ENCODE measurements at regions not wholly inside any gene's neighbourhood (a gene's known extent, or its start where the extent isn't known, plus 50 kb on each side); places are given as distances from the start of the nearest gene placed in this dataset.

GRCh38 chr13:76795701-76796695, 90.2 kb downstream of the KCTD12 start:
- no peak for DNase-seq (ENCODE audit: low spot score)

DNA sequence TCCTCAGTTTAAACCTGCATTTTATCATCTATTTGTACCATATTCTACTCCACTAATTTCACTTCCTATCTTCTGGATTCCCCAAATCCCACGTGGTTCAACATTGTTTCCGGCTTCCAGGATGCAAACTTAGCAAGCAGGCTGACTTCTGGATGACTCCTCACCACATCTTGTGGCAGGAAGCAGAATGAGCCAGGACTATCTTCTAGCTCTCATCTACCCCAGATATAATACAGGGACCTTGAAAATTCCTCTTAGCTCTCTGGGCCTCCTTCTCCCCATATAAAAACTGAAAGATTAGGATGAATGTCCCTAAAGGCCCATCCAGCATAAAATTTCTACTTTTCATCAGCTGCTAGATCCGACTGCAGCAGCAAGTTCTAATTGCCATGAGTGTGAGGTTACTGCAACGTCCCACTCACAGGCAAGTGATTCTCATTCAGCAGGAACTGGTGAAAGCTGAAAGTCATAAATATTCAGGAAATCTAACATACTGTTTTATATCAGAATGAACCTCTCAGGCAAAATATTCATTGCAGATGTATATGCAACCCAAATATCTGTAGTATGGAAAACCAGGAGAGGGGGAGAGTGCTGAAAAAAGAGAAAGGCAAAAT, 93.4 kb downstream of the KCTD12 start:
- DNase-seq (ENCODE audit: low spot score) = no peak

DNA sequence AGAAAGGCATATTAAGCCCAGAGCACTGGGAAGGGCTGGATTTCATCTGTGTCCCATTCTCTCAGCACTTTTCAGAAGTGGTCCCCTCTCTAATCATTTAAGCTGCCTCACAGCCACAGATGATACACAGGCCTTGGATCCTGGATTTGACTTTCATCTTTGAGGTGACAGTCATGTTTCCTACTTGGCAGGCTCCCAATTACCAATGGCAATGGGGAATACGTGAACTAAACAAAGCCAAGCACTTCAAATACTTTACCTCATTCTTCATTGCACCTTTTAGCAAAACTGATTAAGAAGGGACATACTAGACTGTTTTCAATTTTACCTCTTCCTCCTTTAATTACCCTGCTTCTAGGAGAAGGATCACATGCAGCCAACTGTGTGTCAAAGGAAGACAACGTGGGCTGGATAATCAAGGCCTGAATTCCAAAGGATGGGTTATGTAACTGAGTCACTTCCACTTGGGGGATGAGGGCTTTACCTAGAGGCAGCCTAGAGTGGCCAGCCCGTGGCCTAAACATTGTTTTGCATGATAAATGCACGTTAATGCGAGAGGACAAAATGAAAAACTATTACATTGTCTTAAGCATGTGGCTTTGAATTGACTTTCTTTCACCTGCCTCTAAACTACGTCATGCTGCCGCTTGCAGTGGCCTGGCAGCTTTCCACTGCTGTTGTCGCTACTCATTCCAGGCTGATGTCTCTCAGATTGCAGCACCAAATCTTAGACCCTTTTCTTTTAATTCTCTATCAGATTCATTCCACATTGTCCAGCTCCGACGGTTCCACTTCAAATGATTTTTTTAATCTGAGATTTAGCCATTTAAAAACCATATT, 95.0 kb downstream of the KCTD12 start:
- no peak for DNase-seq (ENCODE audit: low spot score)

DNA sequence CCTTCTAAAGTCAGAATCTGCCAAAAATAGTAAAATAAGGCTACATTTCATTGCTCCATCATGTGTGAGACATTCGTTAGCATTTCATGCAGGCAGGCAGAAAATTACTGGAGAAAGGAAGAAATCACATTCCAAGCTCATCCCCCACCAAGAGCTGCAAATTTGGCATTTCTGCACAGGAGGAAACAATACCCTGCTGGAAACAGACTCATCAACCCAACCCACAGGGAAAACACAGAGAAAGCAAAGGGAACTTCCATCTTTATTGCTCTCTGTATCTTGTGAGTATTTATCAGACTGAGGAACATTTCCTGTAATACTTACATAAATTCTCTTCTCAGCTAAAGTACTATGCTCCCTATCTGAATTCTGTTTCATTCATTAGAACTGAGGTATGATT, 95.7 kb downstream of the KCTD12 start:
- no peak for DNase-seq (ENCODE audit: low spot score)

DNA sequence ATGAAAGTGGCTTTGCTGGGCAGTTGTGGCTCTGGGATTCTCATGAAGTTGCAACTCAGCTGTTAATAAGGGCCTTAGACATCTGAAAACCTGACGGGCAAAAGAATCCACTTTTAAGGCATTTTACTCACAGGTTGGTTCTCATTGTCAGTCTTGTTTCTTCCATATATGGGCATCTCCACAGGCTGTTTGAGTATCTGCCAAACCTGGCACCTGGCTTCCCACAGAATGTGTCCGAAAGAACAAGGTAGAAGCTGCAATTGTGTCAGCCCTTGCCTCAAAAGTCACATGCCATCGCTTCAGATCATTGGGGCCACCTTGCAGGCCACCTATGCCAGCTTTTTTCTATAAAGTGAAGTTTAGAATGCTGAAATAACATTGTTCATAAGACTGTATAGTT, 102.4 kb downstream of the KCTD12 start:
- no peak for DNase-seq (ENCODE audit: low spot score)

GRCh38 chr13:76778853-76779252, 107.4 kb downstream of the KCTD12 start:
- DNase-seq (ENCODE audit: low spot score) = no peak

DNA sequence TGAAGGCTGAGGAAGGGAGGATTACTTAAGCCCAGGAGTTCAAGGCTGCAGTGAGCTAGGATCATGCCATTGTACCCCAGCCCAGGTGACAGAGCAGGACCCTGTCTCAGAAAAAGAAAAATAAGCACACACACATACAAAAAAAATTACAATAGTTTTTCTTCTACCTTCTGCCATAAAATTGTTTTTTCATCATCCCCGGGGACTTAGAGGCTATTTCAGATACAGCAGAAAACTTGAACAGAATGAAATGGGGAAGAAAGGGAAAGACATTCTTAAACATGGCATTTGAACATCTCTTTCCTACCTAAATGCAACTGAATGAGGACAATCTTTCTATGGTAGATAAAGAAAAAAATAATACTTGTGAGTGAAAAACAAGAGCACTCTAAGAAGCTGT, 109.1 kb downstream of the KCTD12 start:
- DNase-seq (ENCODE audit: low spot score) = no peak

DNA sequence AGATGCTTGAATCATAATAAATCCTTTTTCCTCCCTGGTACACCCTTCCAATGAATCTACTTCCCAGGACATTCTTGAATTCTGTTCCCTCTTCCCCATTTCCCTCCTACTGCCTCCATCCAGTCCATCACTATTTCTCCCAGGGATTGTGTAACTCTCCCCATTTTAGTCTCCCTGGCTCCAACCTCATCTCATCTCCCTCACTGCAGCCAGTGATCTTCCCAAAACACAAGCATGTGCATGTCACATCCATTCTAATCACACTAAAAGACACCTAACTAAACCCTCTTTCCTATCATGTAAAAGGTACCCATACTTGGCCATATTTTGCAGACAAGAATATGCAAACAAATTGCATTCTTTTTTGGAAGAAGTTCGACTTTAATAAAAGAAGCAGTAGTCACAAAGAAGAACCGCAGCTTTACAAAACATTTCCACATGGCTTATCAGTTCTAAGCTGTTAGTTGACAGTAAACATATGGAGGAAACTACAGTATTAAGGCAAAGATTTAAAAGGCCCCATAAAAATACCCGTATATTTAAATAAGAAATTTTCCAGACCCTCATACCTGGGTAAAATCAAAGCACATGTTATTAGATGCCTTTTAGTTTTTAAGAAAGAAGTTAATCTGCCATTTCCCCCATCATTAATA, 111.0 kb downstream of the KCTD12 start:
- no peak for DNase-seq (ENCODE audit: low spot score)

GRCh38 chr13:76773448-76774094, 112.6 kb downstream of the KCTD12 start:
- no peak for DNase-seq (ENCODE audit: low spot score)

GRCh38 chr13:76772241-76772640, 114.0 kb downstream of the KCTD12 start:
- DNase-seq (ENCODE audit: low spot score) = no peak

DNA sequence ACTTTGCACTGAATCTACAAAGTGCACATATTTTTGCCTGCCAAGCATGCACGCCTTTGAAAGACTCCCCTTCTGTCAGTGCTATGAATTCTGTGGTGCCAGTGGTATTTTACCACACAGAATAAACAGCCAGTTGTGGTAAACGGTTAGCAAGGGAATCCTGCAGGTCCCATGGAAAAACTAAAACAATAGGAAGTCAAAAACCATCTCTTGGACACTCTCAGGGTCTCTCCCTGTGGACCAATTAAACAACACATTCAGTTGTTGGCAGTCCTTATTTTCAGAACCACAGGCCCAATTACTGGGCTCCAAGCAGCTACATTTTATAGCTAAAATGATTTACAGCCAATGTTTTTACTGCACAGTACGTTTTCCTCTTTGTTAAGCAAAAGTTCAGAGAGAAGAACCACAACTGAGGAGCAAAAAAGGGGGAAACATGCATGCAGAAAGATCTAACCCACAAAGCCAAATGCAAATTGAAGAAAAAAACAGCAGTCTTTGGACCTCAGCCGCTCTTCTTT, 116.9 kb downstream of the KCTD12 start:
- no peak for DNase-seq (ENCODE audit: low spot score)

GRCh38 chr13:76768384-76768783, 117.8 kb downstream of the KCTD12 start:
- no peak for DNase-seq (ENCODE audit: low spot score)

DNA sequence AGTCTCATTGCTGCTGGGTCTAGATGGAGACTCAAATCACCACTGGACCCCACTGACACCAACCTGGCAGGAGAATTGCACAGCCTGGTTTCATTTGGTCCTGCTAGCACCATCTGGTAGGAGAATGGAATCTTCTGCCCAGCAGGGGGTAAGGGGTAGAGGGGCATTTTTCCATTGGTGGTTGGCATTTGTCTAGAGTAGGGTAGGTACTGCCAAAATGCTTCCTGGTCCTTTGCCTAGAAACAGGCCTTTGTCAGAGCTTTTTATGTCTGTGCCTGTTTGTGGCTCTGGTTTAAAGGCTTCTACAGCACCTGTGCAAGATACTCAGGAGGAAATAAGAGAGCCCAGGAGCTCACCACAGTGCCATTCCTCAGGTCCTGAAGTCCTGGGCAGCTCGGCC, 121.3 kb downstream of the KCTD12 start:
- no peak for DNase-seq (ENCODE audit: low spot score)

DNA sequence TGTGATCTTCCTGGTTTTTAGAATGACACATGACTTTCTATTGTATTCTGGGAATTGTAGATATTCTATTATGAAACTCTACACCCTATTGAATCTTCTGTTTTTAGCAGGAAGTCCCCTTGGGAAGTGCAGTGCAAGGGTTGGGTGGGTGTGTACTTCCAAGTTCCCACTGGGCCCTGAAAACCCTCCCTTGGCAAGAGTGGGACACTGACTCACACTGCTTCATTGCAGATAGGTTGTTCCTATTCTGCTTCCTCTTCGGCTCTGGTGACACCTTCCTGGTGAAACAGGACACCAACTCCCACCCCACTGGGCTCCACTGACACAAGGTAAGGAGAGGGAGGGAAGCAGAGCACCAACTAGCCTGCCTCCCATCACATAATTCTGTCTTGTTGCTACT, 121.8 kb downstream of the KCTD12 start:
- DNase-seq (ENCODE audit: low spot score) = no peak

DNA sequence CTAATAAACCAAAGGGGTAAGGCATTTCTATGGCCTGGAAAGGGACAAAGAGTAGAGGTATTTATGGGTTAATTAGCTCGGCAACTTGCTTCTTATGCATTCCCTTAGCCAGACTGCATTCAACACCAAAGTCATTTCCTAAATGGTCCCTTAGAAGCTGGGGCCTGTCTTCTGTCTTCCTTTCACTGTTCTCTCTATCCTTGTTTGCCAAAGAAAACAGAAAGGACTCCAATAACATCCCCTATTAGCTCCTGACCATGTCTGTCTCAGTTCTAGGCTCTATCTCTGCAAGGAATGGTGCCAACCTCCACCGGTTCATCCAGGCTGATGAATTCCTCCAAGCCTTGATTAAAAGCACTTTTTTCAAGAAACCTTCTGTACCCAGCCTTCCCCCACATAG, 123.5 kb downstream of the KCTD12 start:
- no peak for DNase-seq (ENCODE audit: low spot score)

DNA sequence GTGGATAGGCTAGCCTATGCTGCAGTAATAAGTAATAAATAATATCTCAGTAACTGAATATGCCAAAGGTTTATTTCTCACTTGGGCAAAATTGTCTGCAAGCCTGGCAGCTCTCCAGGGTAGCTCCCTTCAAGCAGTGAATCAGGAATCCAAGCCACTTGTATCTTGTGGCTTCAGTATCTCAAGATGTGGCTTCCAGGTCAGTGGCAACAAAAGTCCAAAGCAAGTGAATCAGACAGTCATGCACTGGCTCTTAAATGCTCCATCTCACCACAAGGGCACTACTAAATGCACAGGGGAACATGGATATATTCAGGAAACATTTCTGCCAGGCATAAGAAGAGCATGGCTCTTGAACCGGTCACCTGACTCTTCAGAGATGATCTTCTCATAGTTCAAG, 126.3 kb downstream of the KCTD12 start:
- no peak for DNase-seq (ENCODE audit: low spot score)

- no peak for DNase-seq (ENCODE audit: low spot score)
These were observed 127.5 kb downstream of the KCTD12 start for GRCh38 chr13:76758738-76759137.

- DNase-seq (ENCODE audit: low spot score) = no peak
These were observed 127.9 kb downstream of the KCTD12 start for GRCh38 chr13:76758257-76758656.

DNA sequence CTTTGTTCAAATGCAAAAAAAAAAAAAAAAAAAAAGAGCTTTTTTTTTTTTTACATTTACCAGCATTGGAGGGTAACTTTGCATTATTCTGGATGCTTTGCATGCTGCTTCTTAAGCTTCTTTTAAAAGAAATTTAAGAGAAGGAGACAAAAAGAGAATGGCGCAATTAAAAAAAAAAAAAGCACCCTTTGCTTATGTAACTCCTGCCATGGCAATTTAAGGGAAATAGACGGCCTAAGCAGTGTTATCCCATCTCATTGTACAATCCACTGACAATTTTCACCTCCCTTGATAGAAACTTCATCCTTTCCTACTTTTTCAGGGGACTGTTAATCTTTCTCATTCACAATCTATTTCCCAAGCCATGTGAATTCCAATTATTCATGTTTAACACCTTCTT, 129.8 kb downstream of the KCTD12 start:
- DNase-seq (ENCODE audit: low spot score) = no peak

GRCh38 chr13:76754414-76754813, 131.8 kb downstream of the KCTD12 start:
- DNase-seq (ENCODE audit: low spot score) = no peak

GRCh38 chr13:76751278-76751677, 134.9 kb downstream of the KCTD12 start:
- no peak for DNase-seq (ENCODE audit: low spot score)

All from NAMALWA (cell line).